ENCODE measurements at regions not wholly inside any gene's neighbourhood (a gene's known extent, or its start where the extent isn't known, plus 50 kb on each side); places are given as distances from the start of the nearest gene placed in this dataset.

GRCh38 chr4:79607979-79608378, 200.0 kb upstream of the GK2 start:
- Histone ChIP-seq H3K27ac (ENCODE audit: insufficient read depth, low read length) (no peak overlapping the region), H3K27me3 (ENCODE audit: control insufficient read depth, insufficient read depth, low read length) (no peaks in the 10 kb centered on the region), H3K4me3 (replicated peaks in 1 of 4; ENCODE audit: control extremely low read depth in 1 of 4, insufficient read depth in 1 of 4, low read depth in 3 of 4, low read length in 4 of 4) (no peak overlapping the region), H3K79me2 (ENCODE audit: control insufficient read depth, insufficient read depth, low read length) (no peaks in the 10 kb centered on the region), H2AFZ (ENCODE audit: low read length) (no peak overlapping the region), H3K4me2 (ENCODE audit: extremely low read depth, insufficient read depth, low read length) (no peak overlapping the region), H3K4me1 (ENCODE audit: control insufficient read depth, extremely low read depth, insufficient read depth, low read length) (no peaks in the 10 kb centered on the region), H3K36me3 (ENCODE audit: control insufficient read depth, insufficient read depth, low read length) (no peaks in the 10 kb centered on the region), H4K20me1 (ENCODE audit: control insufficient read depth, extremely low read depth, insufficient read depth, low read length) (no peaks in the 10 kb centered on the region), H3K9me3 (ENCODE audit: control insufficient read depth, insufficient read depth, low read depth, low read length) (no peaks in the 10 kb centered on the region), H3K9ac (ENCODE audit: insufficient read depth, low read length) (no peak overlapping the region)
- DNase-seq (ENCODE audit: low read depth in 2 of 2) = peak in 1 of 2 donors; percentile 14
- TF ChIP-seq CTCF (conservative IDR thresholded peaks at IDR 0.05 in 1 of 2, IDR thresholded peaks at IDR 0.05 in 1 of 2; ENCODE audit: low read depth in 1 of 2, low read length in 2 of 2) (no peak), EZH2 (IDR thresholded peaks at IDR 0.05; ENCODE audit: low read length, missing control alignments) (no peak)

- TF ChIP-seq EZH2 (IDR thresholded peaks at IDR 0.05; ENCODE audit: low read length, missing control alignments) (no peak), CTCF (conservative IDR thresholded peaks at IDR 0.05 in 1 of 2, IDR thresholded peaks at IDR 0.05 in 1 of 2; ENCODE audit: low read depth in 1 of 2, low read length in 2 of 2) (no peak)
Observed at GRCh38 chr4:79604152-79604551, 196.1 kb upstream of the GK2 start.

DNA sequence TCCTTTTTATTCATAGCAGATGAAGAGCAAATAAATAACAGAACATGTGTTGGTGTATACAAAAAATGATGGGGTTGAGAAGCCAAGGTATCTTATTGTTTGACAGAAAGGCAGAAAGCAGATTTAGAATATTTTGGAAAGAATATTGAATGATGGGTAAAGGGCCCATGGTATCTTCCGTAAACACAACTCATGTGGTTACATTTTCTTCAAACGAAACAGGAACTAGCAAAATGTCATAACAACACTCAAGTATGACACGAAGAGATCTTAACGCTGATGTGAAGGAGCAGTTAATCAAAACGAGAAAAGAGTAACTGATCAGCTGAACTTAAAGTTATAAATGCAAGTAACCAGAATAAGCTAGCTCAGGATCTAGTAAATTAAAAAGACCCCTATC, 195.7 kb upstream of the GK2 start:
- no peak for DNase-seq (ENCODE audit: low read depth in 2 of 2)
- Histone ChIP-seq H4K20me1 (ENCODE audit: control insufficient read depth, extremely low read depth, insufficient read depth, low read length) (no peaks in the 10 kb centered on the region), H3K4me2 (ENCODE audit: extremely low read depth, insufficient read depth, low read length) (no peak overlapping the region), H3K27me3 (ENCODE audit: control insufficient read depth, insufficient read depth, low read length) (no peaks in the 10 kb centered on the region), H3K4me1 (ENCODE audit: control insufficient read depth, extremely low read depth, insufficient read depth, low read length) (no peaks in the 10 kb centered on the region), H3K4me3 (replicated peaks in 1 of 4; ENCODE audit: control extremely low read depth in 1 of 4, insufficient read depth in 1 of 4, low read depth in 3 of 4, low read length in 4 of 4) (no peak overlapping the region), H2AFZ (ENCODE audit: low read length) (no peak overlapping the region), H3K79me2 (ENCODE audit: control insufficient read depth, insufficient read depth, low read length) (no peaks in the 10 kb centered on the region), H3K36me3 (ENCODE audit: control insufficient read depth, insufficient read depth, low read length) (no peaks in the 10 kb centered on the region), H3K27ac (ENCODE audit: insufficient read depth, low read length) (no peak overlapping the region), H3K9ac (ENCODE audit: insufficient read depth, low read length) (no peak overlapping the region), H3K9me3 (ENCODE audit: control insufficient read depth, insufficient read depth, low read depth, low read length) (no peaks in the 10 kb centered on the region)
- TF ChIP-seq CTCF (conservative IDR thresholded peaks at IDR 0.05 in 1 of 2, IDR thresholded peaks at IDR 0.05 in 1 of 2; ENCODE audit: low read depth in 1 of 2, low read length in 2 of 2) (no peak), EZH2 (IDR thresholded peaks at IDR 0.05; ENCODE audit: low read length, missing control alignments) (no peak)

More at GRCh38 chr4:79604152-79604551, 196.1 kb upstream of the GK2 start:
- H3K9me3 ChIP-seq (ENCODE audit: control insufficient read depth, insufficient read depth, low read depth, low read length) = no peaks in the 10 kb centered on the region
- no peaks in the 10 kb centered on the region for H3K4me1 ChIP-seq (ENCODE audit: control insufficient read depth, extremely low read depth, insufficient read depth, low read length)
- H3K4me2 ChIP-seq (ENCODE audit: extremely low read depth, insufficient read depth, low read length) = no peak overlapping the region
- H3K9ac ChIP-seq (ENCODE audit: insufficient read depth, low read length) = no peak overlapping the region
- no peak overlapping the region for H2AFZ ChIP-seq (ENCODE audit: low read length)
- no peaks in the 10 kb centered on the region for H3K27me3 ChIP-seq (ENCODE audit: control insufficient read depth, insufficient read depth, low read length)
- no peaks in the 10 kb centered on the region for H3K79me2 ChIP-seq (ENCODE audit: control insufficient read depth, insufficient read depth, low read length)
- no peak overlapping the region for H3K4me3 ChIP-seq (replicated peaks in 1 of 4; ENCODE audit: control extremely low read depth in 1 of 4, insufficient read depth in 1 of 4, low read depth in 3 of 4, low read length in 4 of 4)
- H4K20me1 ChIP-seq (ENCODE audit: control insufficient read depth, extremely low read depth, insufficient read depth, low read length) = no peaks in the 10 kb centered on the region
- DNase-seq (ENCODE audit: low read depth in 2 of 2) = no peak
- no peaks in the 10 kb centered on the region for H3K36me3 ChIP-seq (ENCODE audit: control insufficient read depth, insufficient read depth, low read length)
- H3K27ac ChIP-seq (ENCODE audit: insufficient read depth, low read length) = no peak overlapping the region
